ENCODE measurements at regions not wholly inside any gene's neighbourhood (a gene's known extent, or its start where the extent isn't known, plus 50 kb on each side); places are given as distances from the start of the nearest gene placed in this dataset.

DNA sequence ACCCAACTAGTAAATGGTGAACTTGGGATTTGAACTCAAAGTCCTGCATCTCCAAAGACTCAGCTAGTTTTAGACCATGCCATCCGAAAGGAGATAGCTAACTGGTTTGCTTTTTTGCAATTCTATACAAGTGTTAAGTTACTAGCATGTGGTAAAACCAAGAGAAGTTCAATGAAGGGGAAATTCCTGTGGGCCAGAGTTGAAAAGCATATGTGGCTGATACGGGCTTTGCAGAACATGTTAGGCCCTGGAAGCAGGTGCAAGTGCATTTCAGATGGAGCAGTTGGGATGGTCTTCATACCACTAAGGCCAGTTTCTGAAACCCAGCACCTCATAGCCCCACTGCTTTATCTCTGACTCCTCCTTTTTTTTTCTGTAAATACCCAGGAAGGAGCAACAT, 620.9 kb downstream of the PLPP3 start:
- Histone ChIP-seq H4K20me1 (ENCODE audit: control insufficient read depth, insufficient read depth, insufficient read length) (no peaks in the 10 kb centered on the region), H2BK120ac (ENCODE audit: low read depth, low read length, poor library complexity, severe bottlenecking) (no peak overlapping the region), H3K23me2 (ENCODE audit: insufficient read length, low read depth, low read length, poor library complexity, severe bottlenecking) (no peaks in the 10 kb centered on the region), H4K8ac (replicated peaks; ENCODE audit: insufficient read length, low read depth, low read length) (no peak overlapping the region), H3K4me2 (ENCODE audit: insufficient read depth, insufficient read length, low read length) (no peak overlapping the region), H2AK5ac (ENCODE audit: insufficient read length, low read length) (no peak overlapping the region), H2BK12ac (ENCODE audit: insufficient read length, low read depth, low read length) (no peak overlapping the region), H4K91ac (ENCODE audit: insufficient read length, low read depth, low read length) (no peak overlapping the region), H3K9me3 (ENCODE audit: control insufficient read depth, low read depth, low read length) (no peaks in the 10 kb centered on the region), H2AFZ (ENCODE audit: low read length) (no peak overlapping the region), H3K79me2 (ENCODE audit: insufficient read depth, low read length) (no peaks in the 10 kb centered on the region), H3K27ac (ENCODE audit: insufficient read length, low read depth, low read length) (no peak overlapping the region), H3K79me1 (ENCODE audit: insufficient read depth, low read depth, low read length, poor library complexity, severe bottlenecking) (no peaks in the 10 kb centered on the region), H2BK5ac (ENCODE audit: insufficient read length, low read length) (no peak overlapping the region), H3K18ac (ENCODE audit: insufficient read length, low read depth, low read length) (no peak overlapping the region), H4K5ac (ENCODE audit: insufficient read length, low read depth, low read length) (no peak overlapping the region), H3K56ac (ENCODE audit: insufficient read length, low read depth, low read length) (no peak overlapping the region), H3K23ac (ENCODE audit: insufficient read length, low read depth, low read length) (no peak overlapping the region), H2BK15ac (ENCODE audit: low read depth, low read length) (no peak overlapping the region), H3K27me3 (ENCODE audit: insufficient read depth, low read length) (no peaks in the 10 kb centered on the region), H3K9ac (ENCODE audit: extremely low read depth, insufficient read length, low read length) (no peak overlapping the region), H3K14ac (ENCODE audit: insufficient read depth, low read length) (no peak overlapping the region), H2BK20ac (ENCODE audit: low read depth, low read length, poor library complexity, severe bottlenecking) (no peak overlapping the region), H3K4me1 (ENCODE audit: insufficient read depth, low read length) (no peaks in the 10 kb centered on the region), H3K4ac (ENCODE audit: low read depth, low read length) (no peak overlapping the region), H3T11ph (ENCODE audit: low read length) (no peak overlapping the region)
- Mint-ChIP-seq H3K4me3 (no peak overlapping the region), H3K27ac (no peak overlapping the region), H3K27me3 (ENCODE audit: low read depth) (no peaks in the 10 kb centered on the region), H3K36me3 (ENCODE audit: insufficient read depth in 1 of 3, low read depth in 3 of 3) (no peaks in the 10 kb centered on the region), H3K9me3 (no peaks in the 10 kb centered on the region), H3K4me1 (peaks cover 0 to 6% of the 10 kb centered on the region in 2 experiments; a peak in 1 of 4 replicates)
- DNase-seq, result no peak
- TF ChIP-seq, protein P1, sequence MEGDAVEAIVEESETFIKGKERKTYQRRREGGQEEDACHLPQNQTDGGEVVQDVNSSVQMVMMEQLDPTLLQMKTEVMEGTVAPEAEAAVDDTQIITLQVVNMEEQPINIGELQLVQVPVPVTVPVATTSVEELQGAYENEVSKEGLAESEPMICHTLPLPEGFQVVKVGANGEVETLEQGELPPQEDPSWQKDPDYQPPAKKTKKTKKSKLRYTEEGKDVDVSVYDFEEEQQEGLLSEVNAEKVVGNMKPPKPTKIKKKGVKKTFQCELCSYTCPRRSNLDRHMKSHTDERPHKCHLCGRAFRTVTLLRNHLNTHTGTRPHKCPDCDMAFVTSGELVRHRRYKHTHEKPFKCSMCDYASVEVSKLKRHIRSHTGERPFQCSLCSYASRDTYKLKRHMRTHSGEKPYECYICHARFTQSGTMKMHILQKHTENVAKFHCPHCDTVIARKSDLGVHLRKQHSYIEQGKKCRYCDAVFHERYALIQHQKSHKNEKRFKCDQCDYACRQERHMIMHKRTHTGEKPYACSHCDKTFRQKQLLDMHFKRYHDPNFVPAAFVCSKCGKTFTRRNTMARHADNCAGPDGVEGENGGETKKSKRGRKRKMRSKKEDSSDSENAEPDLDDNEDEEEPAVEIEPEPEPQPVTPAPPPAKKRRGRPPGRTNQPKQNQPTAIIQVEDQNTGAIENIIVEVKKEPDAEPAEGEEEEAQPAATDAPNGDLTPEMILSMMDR (conservative IDR thresholded peaks at IDR 0.05), result no peak
- WGBS (ENCODE audit: extremely low coverage, insufficient read length, low lambda C conversion rate), result no CpG with 5 or more reads among the region's 2 CpGs

Data from H9 (cell line).